Mesenchymal stem cell (in vitro differentiated cells and primary cell): ENCODE measurements at regions not wholly inside any gene's neighbourhood (a gene's known extent, or its start where the extent isn't known, plus 50 kb on each side); places are given as distances from the start of the nearest gene placed in this dataset.

ENCODE experiments used
- DNase-seq: peaks from one replicate; pipeline ENCODE4 v3.0.0-alpha.2; 2013
- H2AFZ ChIP-seq: one replicate; pipeline ENCODE4 v1.6.1; 2013; ENCODE audit warnings: low read depth, mild to moderate bottlenecking, control low read depth, inconsistent platforms, low read length, moderate library complexity
- H2AK5ac ChIP-seq: 2 replicates; pipeline ENCODE4 v1.6.1; 2013; ENCODE audit warnings: low read length, moderate library complexity, mild to moderate bottlenecking, inconsistent platforms; ENCODE audit not compliant: severe bottlenecking
- H2BK120ac ChIP-seq: one replicate; pipeline ENCODE4 v1.6.1; 2013; ENCODE audit warnings: low read depth, mild to moderate bottlenecking, inconsistent platforms, low read length, moderate library complexity
- H2BK12ac ChIP-seq, 2 experiments: one replicate each; pipeline ENCODE4 v1.6.1; 2013; ENCODE audit warnings: inconsistent platforms in 2 of 2, low read length in 2 of 2, mild to moderate bottlenecking in 2 of 2, moderate library complexity in 2 of 2, control low read depth in 1 of 2
- H2BK15ac ChIP-seq: one replicate; pipeline ENCODE4 v1.6.1; 2013; ENCODE audit warnings: mild to moderate bottlenecking, low read depth, inconsistent platforms; ENCODE audit not compliant: poor library complexity, severe bottlenecking
- H2BK5ac ChIP-seq: 2 replicates; pipeline ENCODE4 v1.6.1; 2013; ENCODE audit warnings: low read depth, mild to moderate bottlenecking, low read length, control low read depth, inconsistent platforms; ENCODE audit not compliant: poor library complexity, severe bottlenecking
- H3K14ac ChIP-seq, 2 experiments: one replicate each; pipeline ENCODE4 v1.6.1; 2013; ENCODE audit warnings: inconsistent platforms in 2 of 2, low read length in 2 of 2, control low read depth in 1 of 2, mild to moderate bottlenecking in 1 of 2, moderate library complexity in 1 of 2
- H3K18ac ChIP-seq, 2 experiments: one replicate each; pipeline ENCODE4 v1.6.1; 2013; ENCODE audit warnings: inconsistent platforms in 2 of 2, low read length in 2 of 2, control low read depth in 1 of 2, low read depth in 1 of 2, mild to moderate bottlenecking in 1 of 2
- H3K23ac ChIP-seq, 2 experiments: one replicate each; pipeline ENCODE4 v1.6.1; 2013; ENCODE audit warnings: inconsistent platforms in 2 of 2, low read length in 2 of 2, mild to moderate bottlenecking in 2 of 2, moderate library complexity in 2 of 2, control low read depth in 1 of 2
- H3K27ac ChIP-seq: 2 replicates; pipeline ENCODE4 v1.5.1; 2013; ENCODE audit warnings: mild to moderate bottlenecking, moderate library complexity, low read length, control low read depth, inconsistent platforms; ENCODE audit not compliant: poor library complexity, severe bottlenecking
- H3K27me3 ChIP-seq, 2 experiments: 2 replicates each; pipeline versions ENCODE4 v1.6.1 to v1.7.0; 2013; ENCODE audit warnings: low read length in 2 of 2, mild to moderate bottlenecking in 2 of 2, moderate library complexity in 2 of 2, control low read depth in 1 of 2, inconsistent platforms in 1 of 2; ENCODE audit not compliant: control insufficient read depth in 1 of 2, insufficient read depth in 1 of 2
- H3K36me3 ChIP-seq, 2 experiments: 2 replicates each; pipeline versions ENCODE4 v1.6.1 to v1.7.0; 2013; ENCODE audit warnings: low read length in 2 of 2, control low read depth in 1 of 2, inconsistent platforms in 1 of 2, low read depth in 1 of 2, mild to moderate bottlenecking in 1 of 2; ENCODE audit not compliant: insufficient read depth in 2 of 2, control insufficient read depth in 1 of 2
- H3K4ac ChIP-seq, 2 experiments: one replicate each; pipeline ENCODE4 v1.6.1; 2013; ENCODE audit warnings: inconsistent platforms in 2 of 2, low read length in 2 of 2, mild to moderate bottlenecking in 2 of 2, moderate library complexity in 2 of 2, control low read depth in 1 of 2, low read depth in 1 of 2
- H3K4me1 ChIP-seq: 2 replicates; pipeline ENCODE4 v1.6.1; 2013; ENCODE audit warnings: low read depth, low read length, control low read depth; ENCODE audit not compliant: control insufficient read depth, insufficient read depth
- H3K4me2 ChIP-seq: 2 replicates; pipeline ENCODE4 v1.6.1; 2013; ENCODE audit warnings: low read length, mild to moderate bottlenecking, inconsistent platforms; ENCODE audit not compliant: poor library complexity, severe bottlenecking
- H3K4me3 ChIP-seq, 2 experiments: 2 replicates each; pipeline versions ENCODE4 v1.5.1 to v1.7.0; 2013; ENCODE audit warnings: low read length in 2 of 2, mild to moderate bottlenecking in 2 of 2, control low read depth in 1 of 2, low read depth in 1 of 2; ENCODE audit not compliant: insufficient read depth in 1 of 2
- H3K79me1 ChIP-seq: replicated peaks from 2 replicates; pipeline ENCODE4 v1.6.1; 2013; ENCODE audit warnings: mild to moderate bottlenecking, control low read depth, low read length, inconsistent platforms; ENCODE audit not compliant: poor library complexity, severe bottlenecking
- H3K9ac ChIP-seq: 2 replicates; pipeline ENCODE4 v1.7.0; 2013; ENCODE audit warnings: mild to moderate bottlenecking, low read length, moderate library complexity
- H3K9me3 ChIP-seq: 2 replicates; pipeline ENCODE4 v1.7.0; 2013; ENCODE audit warnings: mild to moderate bottlenecking, low read length; ENCODE audit not compliant: control insufficient read depth
- H4K8ac ChIP-seq: one replicate; pipeline ENCODE4 v1.6.1; 2013; ENCODE audit warnings: inconsistent platforms, mild to moderate bottlenecking, low read length, moderate library complexity
- H4K91ac ChIP-seq: one replicate; pipeline ENCODE4 v1.6.1; 2013; ENCODE audit warnings: mild to moderate bottlenecking, low read length, inconsistent platforms
- WGBS: methylation state at CpG from one replicate; pipeline ENCODE4 v1.1.7; 2013; ENCODE audit warnings: mixed read lengths; 5-methylcytosine and 5-hydroxymethylcytosine counted together

- Histone ChIP-seq H4K91ac (no peak overlapping the region), H2AK5ac (no peak overlapping the region), H3K36me3 (peaks cover 4 to 70% of the 10 kb centered on the region in 2 experiments), H2AFZ (no peak overlapping the region), H3K27me3 (no peaks in the 10 kb centered on the region), H3K14ac (no peak overlapping the region), H3K18ac (no peak overlapping the region), H2BK15ac (no peak overlapping the region), H4K8ac (no peak overlapping the region), H3K4ac (no peak overlapping the region), H2BK120ac (no peak overlapping the region), H3K9me3 (no peaks in the 10 kb centered on the region), H2BK12ac (no peak overlapping the region), H3K27ac (no peak overlapping the region), H3K79me1 (peaks cover 4% of the 10 kb centered on the region), H2BK5ac (no peak overlapping the region), H3K4me1 (no peaks in the 10 kb centered on the region), H3K23ac (no peak overlapping the region), H3K4me2 (no peak overlapping the region), H3K9ac (peak overlapping the region; percentile 45), H3K4me3 (no peak overlapping the region)
- 94% methylated on average over 9 of the region's 9 CpGs for WGBS
- DNase-seq = no peak
Measured at GRCh38 chr6:144548536-144548935, 263.4 kb downstream of the UTRN start.

- Histone ChIP-seq H3K14ac (no peak overlapping the region), H3K9ac (no peak overlapping the region), H3K27me3 (no peaks in the 10 kb centered on the region), H3K9me3 (no peaks in the 10 kb centered on the region), H2BK5ac (no peak overlapping the region), H3K4me2 (no peak overlapping the region), H2BK15ac (no peak overlapping the region), H3K23ac (no peak overlapping the region), H4K91ac (no peak overlapping the region), H3K27ac (no peak overlapping the region), H2BK12ac (no peak overlapping the region), H3K18ac (no peak overlapping the region), H2BK120ac (no peak overlapping the region), H3K4me1 (no peaks in the 10 kb centered on the region), H3K36me3 (peaks cover 6 to 68% of the 10 kb centered on the region in 2 experiments), H2AFZ (no peak overlapping the region), H3K79me1 (peaks cover 2% of the 10 kb centered on the region), H3K4me3 (no peak overlapping the region), H3K4ac (no peak overlapping the region), H2AK5ac (no peak overlapping the region), H4K8ac (no peak overlapping the region)
- 92% methylated on average over 5 of the region's 5 CpGs for WGBS
- no peak for DNase-seq
Measured at GRCh38 chr6:144549837-144550747, 265.0 kb downstream of the UTRN start.

- WGBS = 96% methylated on average over 1 of the region's 1 CpG
- H4K8ac ChIP-seq = no peak overlapping the region
Measured at GRCh38 chr6:144551339-144551738, 266.2 kb downstream of the UTRN start.

GRCh38 chr6:144555066-144555465, 269.9 kb downstream of the UTRN start:
- Histone ChIP-seq H3K79me1 (peaks cover 4% of the 10 kb centered on the region), H2BK12ac (no peak overlapping the region), H3K14ac (no peak overlapping the region), H3K9me3 (no peaks in the 10 kb centered on the region), H3K4ac (no peak overlapping the region), H3K4me3 (no peak overlapping the region), H4K91ac (no peak overlapping the region), H3K27me3 (no peaks in the 10 kb centered on the region), H3K4me1 (no peaks in the 10 kb centered on the region), H4K8ac (no peak overlapping the region), H3K23ac (no peak overlapping the region), H3K36me3 (peaks cover 7 to 79% of the 10 kb centered on the region in 2 experiments), H2AFZ (no peak overlapping the region), H2AK5ac (no peak overlapping the region), H2BK15ac (no peak overlapping the region), H3K27ac (no peak overlapping the region), H3K18ac (no peak overlapping the region), H3K4me2 (no peak overlapping the region), H2BK5ac (no peak overlapping the region), H3K9ac (no peak overlapping the region), H2BK120ac (no peak overlapping the region)
- WGBS = 100% methylated on average over 1 of the region's 1 CpG
- DNase-seq = no peak

More at GRCh38 chr6:144551339-144551738, 266.2 kb downstream of the UTRN start:
- no peak overlapping the region for H2AFZ ChIP-seq
- H3K9me3 ChIP-seq = no peaks in the 10 kb centered on the region
- H3K18ac ChIP-seq = no peak overlapping the region
- H3K4me2 ChIP-seq = no peak overlapping the region
- H3K4me3 ChIP-seq = no peak overlapping the region
- no peak overlapping the region for H4K91ac ChIP-seq
- H3K9ac ChIP-seq = no peak overlapping the region
- no peak overlapping the region for H2BK5ac ChIP-seq
- no peak overlapping the region for H3K23ac ChIP-seq
- H3K36me3 ChIP-seq = peaks cover 7 to 73% of the 10 kb centered on the region in 2 experiments
- H3K4me1 ChIP-seq = no peaks in the 10 kb centered on the region
- H2BK120ac ChIP-seq = no peak overlapping the region
- no peak for DNase-seq
- H3K14ac ChIP-seq = no peak overlapping the region
- H3K79me1 ChIP-seq = peaks cover 4% of the 10 kb centered on the region
- H3K27ac ChIP-seq = no peak overlapping the region
- no peak overlapping the region for H2BK15ac ChIP-seq
- no peak overlapping the region for H2BK12ac ChIP-seq
- no peak overlapping the region for H3K4ac ChIP-seq
- H3K27me3 ChIP-seq = no peaks in the 10 kb centered on the region
- no peak overlapping the region for H2AK5ac ChIP-seq
